CD8-positive, alpha-beta memory T cell (primary cell): ENCODE measurements at regions not wholly inside any gene's neighbourhood (a gene's known extent, or its start where the extent isn't known, plus 50 kb on each side); places are given as distances from the start of the nearest gene placed in this dataset.

Experiments
- CTCF ChIA-PET: fragments of 350-600 bp; sonication (Branson Sonifier 250); formaldehyde crosslinking; loops from one replicate; lab custom pipeline; 2021; ENCODE audit warnings: antibody characterized with exemption; lab: Charles Lee
- POLR2A ChIA-PET: fragments of 350-600 bp; sonication (Branson Sonifier 250); formaldehyde crosslinking; loops from one replicate; lab custom pipeline; 2021; ENCODE audit warnings: antibody characterized with exemption; lab: Charles Lee
- DNase-seq, 5 donors: peaks; one replicate each; pipeline versions ENCODE4 v3.0.0 to v3.0.0-alpha.2; 2020 to 2022; ENCODE audit warnings: mixed read lengths in 1 of 5
- H3K27ac ChIP-seq: one replicate; pipeline ENCODE4 v1.7.0; 2013; ENCODE audit warnings: low read depth, mild to moderate bottlenecking, low read length, moderate library complexity
- H3K27me3 ChIP-seq: 2 replicates; pipeline ENCODE4 v1.7.0; 2013; ENCODE audit warnings: low read length, mild to moderate bottlenecking; ENCODE audit not compliant: insufficient read depth, poor library complexity, severe bottlenecking
- H3K36me3 ChIP-seq: 2 replicates; pipeline ENCODE4 v1.7.0; 2013; ENCODE audit warnings: mild to moderate bottlenecking, low read length, moderate library complexity; ENCODE audit not compliant: insufficient read depth
- H3K4me1 ChIP-seq: 2 replicates; pipeline ENCODE4 v1.7.0; 2013; ENCODE audit warnings: mild to moderate bottlenecking, low read length, moderate library complexity; ENCODE audit not compliant: insufficient read depth
- H3K4me3 ChIP-seq: 2 replicates; pipeline ENCODE4 v1.7.0; 2013; ENCODE audit warnings: mild to moderate bottlenecking, low read length
- H3K9me3 ChIP-seq: 2 replicates; pipeline ENCODE4 v1.7.0; 2013; ENCODE audit warnings: mild to moderate bottlenecking, low read length
- H3K27ac Mint-ChIP-seq, 8 donors: one replicate each; pipeline ENCODE4 v1.8.0; 2020 to 2021; ENCODE audit warnings: mixed read lengths in 8 of 8, mild to moderate bottlenecking in 6 of 8, inconsistent platforms in 3 of 8, moderate library complexity in 3 of 8
- H3K27me3 Mint-ChIP-seq, 2 donors: one replicate each; pipeline ENCODE4 v1.8.0; 2020 to 2021; ENCODE audit warnings: mixed read lengths in 2 of 2, mild to moderate bottlenecking in 1 of 2, moderate library complexity in 1 of 2
- H3K36me3 Mint-ChIP-seq, 3 donors: one replicate each; pipeline ENCODE4 v1.8.0; 2020 to 2021; ENCODE audit warnings: mixed read lengths in 3 of 3, inconsistent platforms in 1 of 3, mild to moderate bottlenecking in 1 of 3
- H3K4me1 Mint-ChIP-seq, 3 donors: one replicate each; pipeline ENCODE4 v1.8.0; 2020 to 2021; ENCODE audit warnings: mixed read lengths in 3 of 3, inconsistent platforms in 1 of 3, mild to moderate bottlenecking in 1 of 3
- H3K4me3 Mint-ChIP-seq, 7 donors: one replicate each; pipeline ENCODE4 v1.8.0; 2020 to 2021; ENCODE audit warnings: mixed read lengths in 7 of 7, mild to moderate bottlenecking in 6 of 7, moderate library complexity in 4 of 7, inconsistent platforms in 2 of 7
- H3K9me3 Mint-ChIP-seq, 5 donors: one replicate each; pipeline ENCODE4 v1.8.0; 2020 to 2022; ENCODE audit warnings: mixed read lengths in 5 of 5, mild to moderate bottlenecking in 3 of 5, moderate library complexity in 2 of 5, inconsistent platforms in 1 of 5

GRCh38 chr6:43860285-43860684 is 90.3 kb downstream of the VEGFA start:
- POLR2A ChIA-PET = no interaction called here

GRCh38 chr6:43859213-43859612 is 89.2 kb downstream of the VEGFA start:
- no peaks in the 10 kb centered on the region for H3K4me1 ChIP-seq
- H3K36me3 Mint-ChIP-seq = no peaks in the 10 kb centered on the region
- H3K9me3 ChIP-seq = no peaks in the 10 kb centered on the region
- H3K4me3 Mint-ChIP-seq = no peak overlapping the region
- H3K27me3 ChIP-seq = no peaks in the 10 kb centered on the region
- ChIA-PET POLR2A (no interaction called here), CTCF (no interaction called here)
- no peak overlapping the region for H3K27ac Mint-ChIP-seq
- no peaks in the 10 kb centered on the region for H3K4me1 Mint-ChIP-seq
- H3K4me3 ChIP-seq = no peak overlapping the region
- no peaks in the 10 kb centered on the region for H3K9me3 Mint-ChIP-seq
- peak in 1 of 5 donors; percentile 14 for DNase-seq
- H3K27ac ChIP-seq = no peak overlapping the region
- no peaks in the 10 kb centered on the region for H3K36me3 ChIP-seq
- peaks cover 10 to 17% of the 10 kb centered on the region in 2 donors for H3K27me3 Mint-ChIP-seq

More at GRCh38 chr6:43860285-43860684, 90.3 kb downstream of the VEGFA start:
- H3K36me3 ChIP-seq = no peaks in the 10 kb centered on the region
- H3K36me3 Mint-ChIP-seq = no peaks in the 10 kb centered on the region
- no peaks in the 10 kb centered on the region for H3K27me3 ChIP-seq
- H3K27me3 Mint-ChIP-seq = peaks cover 14 to 21% of the 10 kb centered on the region in 2 donors
- no peak overlapping the region for H3K4me3 ChIP-seq
- no peak overlapping the region for H3K4me3 Mint-ChIP-seq
- H3K27ac Mint-ChIP-seq = no peak overlapping the region
- H3K9me3 Mint-ChIP-seq = no peaks in the 10 kb centered on the region
- H3K4me1 Mint-ChIP-seq = no peaks in the 10 kb centered on the region
- DNase-seq = peak in 1 of 5 donors; percentile 35
- H3K9me3 ChIP-seq = no peaks in the 10 kb centered on the region
- CTCF ChIA-PET = no interaction called here
- H3K27ac ChIP-seq = no peak overlapping the region
- no peaks in the 10 kb centered on the region for H3K4me1 ChIP-seq

GRCh38 chr6:43858161-43859153 is 88.4 kb downstream of the VEGFA start:
- H3K27ac Mint-ChIP-seq = peak overlapping the region in 1 of 8 donors; percentile 9

GRCh38 chr6:43856005-43856765 is 86.2 kb downstream of the VEGFA start:
- Histone ChIP-seq H3K36me3 (no peaks in the 10 kb centered on the region), H3K27me3 (no peaks in the 10 kb centered on the region), H3K27ac (no peak overlapping the region), H3K4me1 (no peaks in the 10 kb centered on the region), H3K9me3 (no peaks in the 10 kb centered on the region), H3K4me3 (no peak overlapping the region)
- H3K4me1 Mint-ChIP-seq = no peaks in the 10 kb centered on the region
- peaks cover 4 to 5% of the 10 kb centered on the region in 2 donors for H3K27me3 Mint-ChIP-seq
- H3K9me3 Mint-ChIP-seq = no peaks in the 10 kb centered on the region
- POLR2A ChIA-PET = no interaction called here
- DNase-seq = peak in 1 of 5 donors; percentile 25
- H3K4me3 Mint-ChIP-seq = no peak overlapping the region
- no peak overlapping the region for H3K27ac Mint-ChIP-seq
- no peaks in the 10 kb centered on the region for H3K36me3 Mint-ChIP-seq
- CTCF ChIA-PET = no interaction called here

More at GRCh38 chr6:43858161-43859153, 88.4 kb downstream of the VEGFA start:
- Mint-ChIP-seq H3K4me3 (no peak overlapping the region), H3K36me3 (no peaks in the 10 kb centered on the region), H3K4me1 (no peaks in the 10 kb centered on the region), H3K9me3 (no peaks in the 10 kb centered on the region), H3K27me3 (peaks cover 6 to 14% of the 10 kb centered on the region in 2 donors)
- Histone ChIP-seq H3K27me3 (no peaks in the 10 kb centered on the region), H3K4me3 (no peak overlapping the region), H3K27ac (no peak overlapping the region), H3K4me1 (no peaks in the 10 kb centered on the region), H3K36me3 (no peaks in the 10 kb centered on the region), H3K9me3 (no peaks in the 10 kb centered on the region)
- ChIA-PET POLR2A (no interaction called here), CTCF (no interaction called here)
- peak in 1 of 5 donors; percentile 28 for DNase-seq

GRCh38 chr6:43855247-43855646 is 85.2 kb downstream of the VEGFA start:
- ChIA-PET POLR2A (no interaction called here), CTCF (no interaction called here)
- Histone ChIP-seq H3K27me3 (no peaks in the 10 kb centered on the region), H3K4me1 (no peaks in the 10 kb centered on the region), H3K4me3 (no peak overlapping the region), H3K36me3 (no peaks in the 10 kb centered on the region), H3K9me3 (no peaks in the 10 kb centered on the region), H3K27ac (no peak overlapping the region)
- peaks cover 4 to 5% of the 10 kb centered on the region in 2 donors for H3K27me3 Mint-ChIP-seq
- no peaks in the 10 kb centered on the region for H3K36me3 Mint-ChIP-seq
- DNase-seq = no peak
- H3K27ac Mint-ChIP-seq = no peak overlapping the region
- no peaks in the 10 kb centered on the region for H3K9me3 Mint-ChIP-seq
- H3K4me1 Mint-ChIP-seq = no peaks in the 10 kb centered on the region
- H3K4me3 Mint-ChIP-seq = no peak overlapping the region

GRCh38 chr6:43853066-43853650 is 83.1 kb downstream of the VEGFA start:
- peak in 1 of 5 donors; percentile 7 for DNase-seq
- no peaks in the 10 kb centered on the region for H3K4me1 ChIP-seq
- peaks cover 0 to 3% of the 10 kb centered on the region in 2 donors for H3K27me3 Mint-ChIP-seq
- no peak overlapping the region for H3K27ac Mint-ChIP-seq
- no peak overlapping the region for H3K27ac ChIP-seq
- ChIA-PET POLR2A (no interaction called here), CTCF (no interaction called here)
- H3K36me3 ChIP-seq = no peaks in the 10 kb centered on the region
- no peak overlapping the region for H3K4me3 Mint-ChIP-seq
- H3K4me3 ChIP-seq = no peak overlapping the region
- H3K27me3 ChIP-seq = no peaks in the 10 kb centered on the region
- no peaks in the 10 kb centered on the region for H3K9me3 Mint-ChIP-seq
- no peaks in the 10 kb centered on the region for H3K36me3 Mint-ChIP-seq
- no peaks in the 10 kb centered on the region for H3K9me3 ChIP-seq
- no peaks in the 10 kb centered on the region for H3K4me1 Mint-ChIP-seq

GRCh38 chr6:43852350-43852864 is 82.4 kb downstream of the VEGFA start:
- H3K27ac ChIP-seq = no peak overlapping the region
- Mint-ChIP-seq H3K27me3 (peaks cover 0 to 6% of the 10 kb centered on the region in 2 donors), H3K27ac (no peak overlapping the region), H3K36me3 (no peaks in the 10 kb centered on the region), H3K9me3 (no peaks in the 10 kb centered on the region), H3K4me3 (no peak overlapping the region), H3K4me1 (no peaks in the 10 kb centered on the region)
- ChIA-PET CTCF (no interaction called here), POLR2A (no interaction called here)
- H3K4me1 ChIP-seq = no peaks in the 10 kb centered on the region
- DNase-seq = peak in 1 of 5 donors; percentile 12
- H3K36me3 ChIP-seq = no peaks in the 10 kb centered on the region
- H3K27me3 ChIP-seq = no peaks in the 10 kb centered on the region
- H3K9me3 ChIP-seq = no peaks in the 10 kb centered on the region
- no peak overlapping the region for H3K4me3 ChIP-seq
